ENCODE measurements at regions not wholly inside any gene's neighbourhood (a gene's known extent, or its start where the extent isn't known, plus 50 kb on each side); places are given as distances from the start of the nearest gene placed in this dataset.

- Histone ChIP-seq H3K4me1 (ENCODE audit: low read depth) (no peaks in the 10 kb centered on the region), H3K4me3 (no peak overlapping the region), H3K9me3 (peaks cover 3% of the 10 kb centered on the region), H3K36me3 (ENCODE audit: low read depth) (no peaks in the 10 kb centered on the region)
- intact Hi-C loops (cut with DNase I, micrococcal nuclease), result no loop called here
- DNase-seq (no peak), ATAC-seq (no peak)
- TF ChIP-seq, protein P1, sequence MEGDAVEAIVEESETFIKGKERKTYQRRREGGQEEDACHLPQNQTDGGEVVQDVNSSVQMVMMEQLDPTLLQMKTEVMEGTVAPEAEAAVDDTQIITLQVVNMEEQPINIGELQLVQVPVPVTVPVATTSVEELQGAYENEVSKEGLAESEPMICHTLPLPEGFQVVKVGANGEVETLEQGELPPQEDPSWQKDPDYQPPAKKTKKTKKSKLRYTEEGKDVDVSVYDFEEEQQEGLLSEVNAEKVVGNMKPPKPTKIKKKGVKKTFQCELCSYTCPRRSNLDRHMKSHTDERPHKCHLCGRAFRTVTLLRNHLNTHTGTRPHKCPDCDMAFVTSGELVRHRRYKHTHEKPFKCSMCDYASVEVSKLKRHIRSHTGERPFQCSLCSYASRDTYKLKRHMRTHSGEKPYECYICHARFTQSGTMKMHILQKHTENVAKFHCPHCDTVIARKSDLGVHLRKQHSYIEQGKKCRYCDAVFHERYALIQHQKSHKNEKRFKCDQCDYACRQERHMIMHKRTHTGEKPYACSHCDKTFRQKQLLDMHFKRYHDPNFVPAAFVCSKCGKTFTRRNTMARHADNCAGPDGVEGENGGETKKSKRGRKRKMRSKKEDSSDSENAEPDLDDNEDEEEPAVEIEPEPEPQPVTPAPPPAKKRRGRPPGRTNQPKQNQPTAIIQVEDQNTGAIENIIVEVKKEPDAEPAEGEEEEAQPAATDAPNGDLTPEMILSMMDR (IDR thresholded peaks at IDR 0.05), result no peak
Observed at GRCh38 chr14:82837611-82838140, 1304.0 kb upstream of the SEL1L start.

DNA sequence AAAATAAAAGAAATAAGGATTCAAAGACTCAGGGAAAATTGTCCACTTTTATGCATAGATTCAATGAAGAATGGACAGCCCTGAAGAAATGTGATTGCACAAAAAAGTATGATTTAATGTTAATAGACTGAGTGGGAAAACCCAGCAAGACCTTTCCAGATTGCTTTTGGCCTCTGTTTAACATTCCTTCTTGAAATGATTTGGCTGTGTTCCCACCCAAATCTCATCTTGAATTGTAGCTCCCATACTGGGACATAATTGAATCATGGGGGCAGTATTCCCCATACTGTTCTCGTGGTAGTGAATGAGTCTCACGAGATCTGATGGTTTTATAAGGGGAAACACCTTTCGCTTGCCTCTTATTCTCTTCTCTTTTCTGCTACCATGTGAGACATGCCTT lies 1316.9 kb upstream of the SEL1L start:
- H3K4me1 ChIP-seq (ENCODE audit: low read depth), result no peaks in the 10 kb centered on the region
- ATAC-seq, result no peak

GRCh38 chr14:82854131-82854530 lies 1320.5 kb upstream of the SEL1L start:
- DNase-seq (no peak), ATAC-seq (no peak)
- no peaks in the 10 kb centered on the region for H3K9me3 ChIP-seq
- H3K4me1 ChIP-seq (ENCODE audit: low read depth), result no peaks in the 10 kb centered on the region
- no peaks in the 10 kb centered on the region for H3K36me3 ChIP-seq (ENCODE audit: low read depth)
- intact Hi-C loops (cut with DNase I, micrococcal nuclease), result no loop called here
- no peak overlapping the region for H3K4me3 ChIP-seq
- TF ChIP-seq, protein P1 (IDR thresholded peaks at IDR 0.05), result no peak

More for the DNA sequence above, 1316.9 kb upstream of the SEL1L start:
- DNase-seq, result no peak
- Histone ChIP-seq H3K9me3 (no peaks in the 10 kb centered on the region), H3K36me3 (ENCODE audit: low read depth) (no peaks in the 10 kb centered on the region), H3K4me3 (no peak overlapping the region)
- TF ChIP-seq, protein P1 (IDR thresholded peaks at IDR 0.05), result no peak
- intact Hi-C loops (cut with DNase I, micrococcal nuclease), result no loop called here

DNA sequence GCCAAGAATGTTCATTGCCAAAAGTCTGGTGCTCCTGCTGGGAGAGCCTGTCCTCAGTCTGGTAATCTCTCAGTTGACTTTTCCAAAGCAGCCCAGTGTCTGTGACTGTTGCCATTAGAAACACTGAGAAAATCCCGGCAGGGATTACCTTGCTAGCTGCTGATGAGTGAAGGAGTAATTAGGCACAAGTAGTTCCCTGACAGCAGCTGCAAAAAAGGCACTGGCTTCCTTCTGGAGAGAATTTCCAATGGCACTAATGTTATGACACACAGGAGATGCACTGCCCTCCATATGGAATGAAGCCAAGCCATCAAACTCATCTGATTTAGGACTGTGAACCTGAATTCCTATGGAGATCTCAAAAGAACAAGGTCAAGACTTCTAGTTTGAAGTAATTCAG lies 1321.2 kb upstream of the SEL1L start:
- H3K4me3 ChIP-seq, result no peak overlapping the region
- intact Hi-C loops (cut with DNase I, micrococcal nuclease), result no loop called here
- ATAC-seq (no peak), DNase-seq (no peak)
- H3K9me3 ChIP-seq, result no peaks in the 10 kb centered on the region
- TF ChIP-seq, protein P1 (IDR thresholded peaks at IDR 0.05), result no peak
- H3K4me1 ChIP-seq (ENCODE audit: low read depth), result no peaks in the 10 kb centered on the region
- H3K36me3 ChIP-seq (ENCODE audit: low read depth), result no peaks in the 10 kb centered on the region

DNA sequence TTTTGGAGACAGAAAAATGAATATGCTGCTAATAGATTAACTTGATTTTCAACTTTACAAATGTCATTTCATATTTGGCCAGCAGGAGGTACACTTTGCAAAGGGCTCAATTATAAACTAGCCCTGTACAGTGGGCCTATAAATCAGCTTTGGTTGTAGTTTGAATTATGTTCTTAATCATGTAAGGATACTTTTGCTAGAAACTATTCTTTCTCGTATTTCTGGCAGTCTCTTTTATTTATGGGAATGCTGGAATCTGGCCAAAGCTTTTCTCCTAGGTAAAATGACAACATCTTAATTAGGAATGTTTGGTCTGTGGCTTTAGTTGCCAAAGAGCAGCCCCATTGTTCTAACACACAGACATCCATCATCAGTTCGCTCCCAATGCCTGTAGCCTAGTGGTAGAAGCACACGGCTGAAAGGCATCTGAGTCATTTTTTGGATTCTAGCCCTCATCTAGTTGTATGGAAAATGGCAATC lies 1322.3 kb upstream of the SEL1L start:
- Histone ChIP-seq H3K9me3 (no peaks in the 10 kb centered on the region), H3K4me1 (ENCODE audit: low read depth) (no peaks in the 10 kb centered on the region), H3K4me3 (no peak overlapping the region), H3K36me3 (ENCODE audit: low read depth) (no peaks in the 10 kb centered on the region)
- intact Hi-C loops (cut with DNase I, micrococcal nuclease), result no loop called here
- TF ChIP-seq, protein P1 (IDR thresholded peaks at IDR 0.05), result no peak
- DNase-seq, result no peak
- ATAC-seq, result no peak

- intact Hi-C loops (cut with DNase I, micrococcal nuclease), result no loop called here
- H3K9me3 ChIP-seq, result peaks cover 10% of the 10 kb centered on the region
- DNase-seq (no peak), ATAC-seq (no peak)
- no peaks in the 10 kb centered on the region for H3K4me1 ChIP-seq (ENCODE audit: low read depth)
- no peak overlapping the region for H3K4me3 ChIP-seq
- TF ChIP-seq, protein P1 (IDR thresholded peaks at IDR 0.05), result no peak
- no peaks in the 10 kb centered on the region for H3K36me3 ChIP-seq (ENCODE audit: low read depth)
Observed at GRCh38 chr14:82861313-82861712, 1327.7 kb upstream of the SEL1L start.

Measured in mucosa of descending colon (tissue), 3 donors.